CD14-positive monocyte (primary cell): ENCODE measurements at regions not wholly inside any gene's neighbourhood (a gene's known extent, or its start where the extent isn't known, plus 50 kb on each side); places are given as distances from the start of the nearest gene placed in this dataset.
A peak's percentile ranks its signal among the peaks of the same experiment; 100 is the strongest.
"Not testable (repeated sequence)": the region's sequence is repeated elsewhere in the genome, so short reads cannot be mapped to it uniquely, and the experiment has no call there.

Source experiments
- DNase-seq, 3 donors: peaks; one replicate each; pipeline ENCODE4 v3.0.0-alpha.2; 2011 to 2022
- H2AFZ ChIP-seq: 2 replicates; pipeline ENCODE4 v1.6.0; 2012; ENCODE audit warnings: mild to moderate bottlenecking, low read depth, low read length, inconsistent platforms; ENCODE audit not compliant: insufficient read depth, poor library complexity, severe bottlenecking
- H3K27ac ChIP-seq, 2 donors: 1 replicate in 1 of 2; 2 replicates in 1 of 2; pipeline ENCODE4 v1.5.1; 2012 to 2013; ENCODE audit warnings: low read length in 2 of 2, control low read depth in 1 of 2, inconsistent platforms in 1 of 2, low read depth in 1 of 2, mild to moderate bottlenecking in 1 of 2
- H3K27me3 ChIP-seq, 2 donors: one replicate each; pipeline versions ENCODE4 v1.6.0 to v1.6.1; 2011 to 2013; ENCODE audit warnings: low read length in 2 of 2; ENCODE audit not compliant: control insufficient read depth in 2 of 2, insufficient read depth in 2 of 2
- H3K36me3 ChIP-seq, 2 donors: replicated peaks in 1 of 2; 1 replicate in 1 of 2; 2 replicates in 1 of 2; pipeline versions ENCODE4 v1.5.1 to v1.6.1; 2012 to 2013; ENCODE audit warnings: low read length in 2 of 2, control low read depth in 1 of 2, inconsistent platforms in 1 of 2, mild to moderate bottlenecking in 1 of 2; ENCODE audit not compliant: insufficient read depth in 2 of 2, control insufficient read depth in 1 of 2
- H3K4me1 ChIP-seq, 2 donors: 1 replicate in 1 of 2; 2 replicates in 1 of 2; pipeline versions ENCODE4 v1.5.1 to v1.6.1; 2012 to 2013; ENCODE audit warnings: low read length in 2 of 2, control low read depth in 1 of 2, inconsistent platforms in 1 of 2, mild to moderate bottlenecking in 1 of 2, moderate library complexity in 1 of 2; ENCODE audit not compliant: insufficient read depth in 2 of 2, control insufficient read depth in 1 of 2
- H3K4me2 ChIP-seq: replicated peaks from 2 replicates; pipeline ENCODE3; 2012; ENCODE audit warnings: low read length, moderate library complexity, mild to moderate bottlenecking; ENCODE audit not compliant: poor library complexity, severe bottlenecking; ENCODE audit errors: extremely low read depth
- H3K4me3 ChIP-seq, 3 experiments: fragments of 200-600 bp in 1 of 3; sonication (generic) in 1 of 3; replicated peaks in 1 of 3; 1 replicate in 2 of 3; 2 replicates in 1 of 3; pipeline ENCODE4 v1.5.1; 2011 to 2013; ENCODE audit warnings: low read length in 3 of 3, mild to moderate bottlenecking in 3 of 3, control low read depth in 2 of 3, low read depth in 2 of 3, inconsistent platforms in 1 of 3, moderate library complexity in 1 of 3
- H3K79me2 ChIP-seq: 2 replicates; pipeline ENCODE4 v1.6.0; 2012; ENCODE audit warnings: mild to moderate bottlenecking, control low read depth, inconsistent platforms, low read length, moderate library complexity; ENCODE audit not compliant: insufficient read depth
- H3K9ac ChIP-seq: 2 replicates; pipeline ENCODE4 v1.6.0; 2017; ENCODE audit warnings: low read length, mild to moderate bottlenecking; ENCODE audit not compliant: insufficient read depth, poor library complexity, severe bottlenecking
- H3K9me3 ChIP-seq, 2 donors: replicated peaks in 1 of 2; 1 replicate in 1 of 2; 2 replicates in 1 of 2; pipeline versions ENCODE4 v1.5.1 to v1.6.1; 2012 to 2013; ENCODE audit warnings: low read length in 2 of 2, control low read depth in 1 of 2; ENCODE audit not compliant: control insufficient read depth in 1 of 2, insufficient read depth in 1 of 2
- H4K20me1 ChIP-seq: 2 replicates; pipeline ENCODE4 v1.6.0; 2012; ENCODE audit warnings: mild to moderate bottlenecking, low read length, control low read depth, moderate library complexity; ENCODE audit not compliant: insufficient read depth
- H3K27ac Mint-ChIP-seq, 7 donors: one replicate each; pipeline ENCODE4 v1.8.0; 2020; ENCODE audit warnings: mild to moderate bottlenecking in 7 of 7, mixed read lengths in 7 of 7, moderate library complexity in 6 of 7, inconsistent platforms in 2 of 7
- H3K27me3 Mint-ChIP-seq, 3 donors: one replicate each; pipeline ENCODE4 v1.8.0; 2021 to 2022; ENCODE audit warnings: low read depth in 3 of 3, mild to moderate bottlenecking in 3 of 3, mixed read lengths in 3 of 3, moderate library complexity in 3 of 3, inconsistent platforms in 1 of 3
- H3K36me3 Mint-ChIP-seq, 2 donors: one replicate each; pipeline ENCODE4 v1.8.0; 2020; ENCODE audit warnings: mixed read lengths in 2 of 2, inconsistent platforms in 1 of 2, mild to moderate bottlenecking in 1 of 2
- H3K4me1 Mint-ChIP-seq: one replicate; pipeline ENCODE4 v1.8.0; 2020; ENCODE audit warnings: mild to moderate bottlenecking, mixed read lengths
- H3K4me3 Mint-ChIP-seq, 2 donors: one replicate each; pipeline ENCODE4 v1.8.0; 2020; ENCODE audit warnings: mild to moderate bottlenecking in 2 of 2, mixed read lengths in 2 of 2, moderate library complexity in 1 of 2
- H3K9me3 Mint-ChIP-seq, 7 donors: one replicate each; pipeline ENCODE4 v1.8.0; 2020 to 2022; ENCODE audit warnings: mixed read lengths in 7 of 7, mild to moderate bottlenecking in 6 of 7, moderate library complexity in 6 of 7, inconsistent platforms in 2 of 7
- WGBS: methylation state at CpG from one replicate; pipeline ENCODE4 v1.1.5; 2013; ENCODE audit warnings: missing lambda C conversion rate; ENCODE audit not compliant: insufficient coverage; 5-methylcytosine and 5-hydroxymethylcytosine counted together
- intact Hi-C, 2 donors: fragments of 100-400 bp; cut with micrococcal nuclease; formaldehyde crosslinking; loops; one replicate each; pipeline versions ENCODE4 v1.15.0 to v1.15.1; 2023
- TF ChIP-seq, protein P1 (sequence below): fragments of 200-600 bp; IDR thresholded peaks from one replicate; pipeline ENCODE4 v1.8.0; 2022; ENCODE audit warnings: antibody characterized with exemption, mild to moderate bottlenecking

DNA sequence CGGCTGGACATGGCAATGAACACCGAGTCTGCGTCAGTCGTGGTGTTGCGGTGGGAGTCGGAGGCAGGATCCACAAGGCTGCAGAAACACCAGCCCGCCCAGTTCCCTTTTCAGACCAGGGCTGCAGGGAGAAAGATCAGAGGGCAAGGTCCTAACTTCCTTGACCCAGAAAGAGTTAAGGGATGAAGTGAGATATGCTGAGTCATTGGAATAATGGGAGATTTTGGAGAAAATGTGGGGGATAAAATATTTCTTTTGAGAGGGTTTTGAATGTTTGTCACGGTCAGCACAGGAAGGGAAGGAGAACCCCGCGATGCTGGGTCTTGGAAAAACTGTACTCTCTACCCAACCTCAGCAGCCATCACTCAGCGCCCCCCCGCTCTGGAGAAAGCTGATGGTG lies 416.0 kb downstream of the ICE1 start:
- Mint-ChIP-seq H3K9me3 (peaks cover 0 to 3% (median 1%) of the 10 kb centered on the region in 7 donors), H3K4me3 (no peak overlapping the region), H3K36me3 (no peaks in the 10 kb centered on the region), H3K27me3 (peaks cover 0 to 2% (median 0%) of the 10 kb centered on the region in 3 donors), H3K4me1 (no peaks in the 10 kb centered on the region), H3K27ac (peak overlapping the region in 1 of 7 donors; percentile 77)
- no peaks in the 10 kb centered on the region for H3K79me2 ChIP-seq
- no peaks in the 10 kb centered on the region for H3K36me3 ChIP-seq
- no peaks in the 10 kb centered on the region for H3K27me3 ChIP-seq
- TF ChIP-seq, protein P1, sequence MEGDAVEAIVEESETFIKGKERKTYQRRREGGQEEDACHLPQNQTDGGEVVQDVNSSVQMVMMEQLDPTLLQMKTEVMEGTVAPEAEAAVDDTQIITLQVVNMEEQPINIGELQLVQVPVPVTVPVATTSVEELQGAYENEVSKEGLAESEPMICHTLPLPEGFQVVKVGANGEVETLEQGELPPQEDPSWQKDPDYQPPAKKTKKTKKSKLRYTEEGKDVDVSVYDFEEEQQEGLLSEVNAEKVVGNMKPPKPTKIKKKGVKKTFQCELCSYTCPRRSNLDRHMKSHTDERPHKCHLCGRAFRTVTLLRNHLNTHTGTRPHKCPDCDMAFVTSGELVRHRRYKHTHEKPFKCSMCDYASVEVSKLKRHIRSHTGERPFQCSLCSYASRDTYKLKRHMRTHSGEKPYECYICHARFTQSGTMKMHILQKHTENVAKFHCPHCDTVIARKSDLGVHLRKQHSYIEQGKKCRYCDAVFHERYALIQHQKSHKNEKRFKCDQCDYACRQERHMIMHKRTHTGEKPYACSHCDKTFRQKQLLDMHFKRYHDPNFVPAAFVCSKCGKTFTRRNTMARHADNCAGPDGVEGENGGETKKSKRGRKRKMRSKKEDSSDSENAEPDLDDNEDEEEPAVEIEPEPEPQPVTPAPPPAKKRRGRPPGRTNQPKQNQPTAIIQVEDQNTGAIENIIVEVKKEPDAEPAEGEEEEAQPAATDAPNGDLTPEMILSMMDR: no peak
- H3K27ac ChIP-seq: no peak overlapping the region
- no peak overlapping the region for H3K4me3 ChIP-seq
- no peak overlapping the region for H2AFZ ChIP-seq
- no peak overlapping the region for H3K9ac ChIP-seq
- intact Hi-C loops: no loop called here
- no peak overlapping the region for H3K4me2 ChIP-seq
- no peaks in the 10 kb centered on the region for H3K9me3 ChIP-seq
- H3K4me1 ChIP-seq: no peaks in the 10 kb centered on the region
- DNase-seq: no peak
- 86% methylated on average over 7 of the region's 12 CpGs for WGBS
- H4K20me1 ChIP-seq: no peaks in the 10 kb centered on the region

DNA sequence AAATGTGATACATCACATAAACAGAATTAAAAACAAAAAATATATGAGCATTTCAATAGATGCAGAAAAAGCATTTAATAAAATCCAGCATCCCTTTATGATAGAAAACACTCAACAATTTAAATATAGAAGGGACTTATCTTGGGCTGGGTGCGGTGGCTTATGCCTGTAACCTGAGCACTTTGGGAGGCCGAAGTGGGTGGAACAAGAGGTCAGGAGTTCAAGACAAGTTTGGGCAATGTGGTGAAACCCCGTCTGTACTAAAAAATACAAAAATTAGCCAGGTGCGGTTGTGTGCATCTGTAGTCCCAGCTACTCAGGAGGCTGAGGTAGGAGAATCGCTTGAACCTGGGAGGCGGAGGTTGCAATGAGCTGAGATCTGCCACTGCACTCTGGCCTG lies 409.1 kb downstream of the ICE1 start:
- H3K9me3 Mint-ChIP-seq, DNase-seq, H3K27me3 Mint-ChIP-seq, H3K27ac Mint-ChIP-seq, H3K4me3 ChIP-seq, H3K4me1 Mint-ChIP-seq, H3K27ac ChIP-seq, H3K4me3 Mint-ChIP-seq, H3K9me3 ChIP-seq, H3K36me3 ChIP-seq, H3K36me3 Mint-ChIP-seq, H3K4me1 ChIP-seq, intact Hi-C loops, H3K79me2 ChIP-seq, H3K9ac ChIP-seq, H3K4me2 ChIP-seq, H2AFZ ChIP-seq, H3K27me3 ChIP-seq, H4K20me1 ChIP-seq: not testable (repeated sequence)
- WGBS: 95% methylated on average over 3 of the region's 6 CpGs
